ENCODE measurements at regions not wholly inside any gene's neighbourhood (a gene's known extent, or its start where the extent isn't known, plus 50 kb on each side); places are given as distances from the start of the nearest gene placed in this dataset.
"Not testable (repeated sequence)": the region's sequence is repeated elsewhere in the genome, so short reads cannot be mapped to it uniquely, and the experiment has no call there.

DNA sequence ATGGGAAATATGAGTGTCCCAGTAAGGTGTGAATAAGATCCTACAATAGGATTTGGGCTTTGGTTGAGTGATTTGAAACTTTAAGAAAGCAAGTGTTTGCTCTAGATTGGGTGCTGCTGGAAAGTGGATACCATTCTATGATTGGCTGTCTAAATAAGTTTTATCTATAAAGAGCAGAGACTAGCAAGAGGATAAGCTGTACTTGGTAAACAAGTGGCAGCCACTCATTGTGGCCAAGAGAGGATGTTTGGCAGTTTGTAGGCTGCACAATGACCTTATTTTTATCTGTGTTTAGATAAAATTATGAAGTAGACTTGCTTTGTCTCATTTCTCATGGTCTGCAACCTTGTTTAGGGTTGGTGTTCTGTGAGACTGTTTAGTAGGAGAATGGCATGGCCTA is 341.6 kb upstream of the PIK3R1 start:
- no peak for DNase-seq (ENCODE audit: low read depth)
- TF ChIP-seq, protein P1, sequence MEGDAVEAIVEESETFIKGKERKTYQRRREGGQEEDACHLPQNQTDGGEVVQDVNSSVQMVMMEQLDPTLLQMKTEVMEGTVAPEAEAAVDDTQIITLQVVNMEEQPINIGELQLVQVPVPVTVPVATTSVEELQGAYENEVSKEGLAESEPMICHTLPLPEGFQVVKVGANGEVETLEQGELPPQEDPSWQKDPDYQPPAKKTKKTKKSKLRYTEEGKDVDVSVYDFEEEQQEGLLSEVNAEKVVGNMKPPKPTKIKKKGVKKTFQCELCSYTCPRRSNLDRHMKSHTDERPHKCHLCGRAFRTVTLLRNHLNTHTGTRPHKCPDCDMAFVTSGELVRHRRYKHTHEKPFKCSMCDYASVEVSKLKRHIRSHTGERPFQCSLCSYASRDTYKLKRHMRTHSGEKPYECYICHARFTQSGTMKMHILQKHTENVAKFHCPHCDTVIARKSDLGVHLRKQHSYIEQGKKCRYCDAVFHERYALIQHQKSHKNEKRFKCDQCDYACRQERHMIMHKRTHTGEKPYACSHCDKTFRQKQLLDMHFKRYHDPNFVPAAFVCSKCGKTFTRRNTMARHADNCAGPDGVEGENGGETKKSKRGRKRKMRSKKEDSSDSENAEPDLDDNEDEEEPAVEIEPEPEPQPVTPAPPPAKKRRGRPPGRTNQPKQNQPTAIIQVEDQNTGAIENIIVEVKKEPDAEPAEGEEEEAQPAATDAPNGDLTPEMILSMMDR (IDR thresholded peaks at IDR 0.05; ENCODE audit: insufficient read depth, low read depth, low read length), result no peak

DNA sequence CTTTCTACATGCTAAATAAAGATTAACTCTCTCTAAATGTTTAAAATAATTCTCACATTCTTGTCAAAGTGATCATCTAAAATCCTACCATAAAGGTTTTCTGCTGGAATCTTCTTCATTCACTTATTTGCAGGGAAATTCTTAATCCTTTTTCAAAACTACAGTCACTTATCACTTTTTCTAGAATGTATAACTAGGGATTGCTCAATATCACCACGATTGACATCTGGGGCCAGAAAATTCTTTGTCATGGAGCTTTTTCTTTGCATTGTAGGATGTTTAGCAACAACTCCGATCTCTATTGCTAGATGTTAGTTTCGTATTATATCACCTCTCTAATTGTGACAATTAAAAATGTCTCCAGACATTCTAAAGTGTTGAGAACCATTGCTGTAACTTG is 344.9 kb upstream of the PIK3R1 start:
- TF ChIP-seq, protein P1 (IDR thresholded peaks at IDR 0.05; ENCODE audit: insufficient read depth, low read depth, low read length), result no peak
- DNase-seq (ENCODE audit: low read depth), result no peak
- H3K4me3 ChIP-seq (ENCODE audit: low read depth, low read length), result no peak overlapping the region

More for the DNA sequence above, 341.6 kb upstream of the PIK3R1 start:
- no peak overlapping the region for H3K4me3 ChIP-seq (ENCODE audit: low read depth, low read length)

DNA sequence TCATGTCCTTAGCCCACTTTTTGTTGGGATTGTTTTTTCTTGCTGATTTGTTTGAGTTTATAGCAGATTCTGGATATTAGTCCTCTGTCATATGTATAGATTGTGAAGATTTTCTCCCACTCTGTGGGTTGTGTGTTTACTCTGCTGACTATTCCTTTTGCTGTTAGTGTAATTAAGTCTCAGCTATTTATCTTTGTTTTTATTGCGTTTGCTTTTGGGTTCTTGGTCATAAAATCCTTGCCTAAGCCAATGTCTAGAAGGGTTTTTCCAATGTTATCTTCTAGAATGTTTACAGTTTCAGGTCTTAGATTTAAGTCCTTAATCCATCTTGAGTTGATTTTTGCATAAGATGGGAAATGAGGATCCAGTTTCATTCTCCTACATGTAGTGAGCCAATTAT is 351.2 kb upstream of the PIK3R1 start:
- DNase-seq (ENCODE audit: low read depth); H3K4me3 ChIP-seq (ENCODE audit: low read depth, low read length): not testable (repeated sequence)

DNA sequence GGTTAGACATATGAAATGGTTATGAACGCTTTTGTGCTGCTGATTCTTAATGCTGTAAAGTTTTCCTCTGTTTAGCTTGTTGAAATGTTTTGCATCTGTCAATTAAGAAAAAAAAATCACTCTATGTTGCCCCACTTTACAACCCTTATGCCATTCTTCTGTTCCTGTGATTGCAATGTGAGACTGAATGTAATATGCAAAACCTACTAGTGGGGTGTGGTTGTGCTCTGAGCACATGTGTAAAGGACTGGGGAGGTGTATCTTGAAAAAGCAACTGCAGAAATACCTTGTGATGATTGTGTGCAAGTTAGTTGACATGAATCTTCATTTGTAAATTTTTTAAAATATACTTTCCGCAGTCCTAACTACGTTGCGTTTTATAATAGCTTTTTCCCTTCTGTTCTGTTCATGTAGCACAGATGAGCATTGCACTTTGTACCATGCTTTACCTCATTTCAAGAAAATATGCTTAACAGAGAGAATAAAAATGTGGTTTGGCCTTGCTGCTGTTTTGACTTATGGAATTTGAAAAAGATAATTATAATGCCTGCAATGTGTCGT is 357.0 kb upstream of the PIK3R1 start:
- no peak for DNase-seq (ENCODE audit: low read depth)
- TF ChIP-seq, protein P1 (IDR thresholded peaks at IDR 0.05; ENCODE audit: insufficient read depth, low read depth, low read length), result no peak

DNA sequence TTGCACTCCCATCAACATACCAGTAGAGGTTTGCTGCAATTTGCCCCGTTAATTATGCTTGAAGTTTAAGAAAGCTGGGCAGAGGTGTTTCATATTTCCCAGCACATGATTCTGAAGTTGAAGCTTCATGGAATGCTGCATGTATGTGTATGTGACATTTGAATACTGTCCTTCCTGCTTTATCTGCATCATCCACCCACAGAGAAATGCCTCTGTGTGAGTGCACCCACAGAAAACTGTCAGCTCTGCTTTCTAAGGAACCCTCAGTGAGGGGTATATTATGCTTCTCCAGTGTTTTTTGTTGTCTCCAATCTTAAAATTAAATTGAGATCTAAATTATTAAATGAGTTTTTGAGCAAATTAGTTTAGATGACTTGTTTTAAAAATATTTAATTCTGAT is 358.1 kb upstream of the PIK3R1 start:
- DNase-seq (ENCODE audit: low read depth), result no peak
- TF ChIP-seq, protein P1 (IDR thresholded peaks at IDR 0.05; ENCODE audit: insufficient read depth, low read depth, low read length), result no peak
- no peak overlapping the region for H3K4me3 ChIP-seq (ENCODE audit: low read depth, low read length)

More for the DNA sequence above, 357.0 kb upstream of the PIK3R1 start:
- H3K4me3 ChIP-seq (ENCODE audit: low read depth, low read length), result no peak overlapping the region

DNA sequence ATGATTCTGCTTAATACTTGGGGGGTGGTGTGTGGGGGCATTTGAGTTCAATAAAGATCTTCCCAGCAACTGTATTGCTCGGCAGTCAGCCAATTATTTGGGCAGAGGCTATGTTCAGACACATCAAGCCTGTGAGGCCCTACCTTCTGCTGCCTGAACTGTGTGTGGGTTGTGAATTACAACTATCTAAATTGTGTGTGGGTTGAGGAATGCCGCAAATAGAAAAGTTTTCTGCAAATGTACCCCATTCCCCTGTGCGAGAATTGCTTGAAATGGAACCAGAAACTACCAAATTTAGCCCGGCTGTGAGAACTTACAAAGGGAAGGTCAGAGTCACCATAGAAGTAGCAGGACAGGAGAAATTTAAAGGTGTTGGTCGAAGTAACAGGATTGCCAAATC is 360.0 kb upstream of the PIK3R1 start:
- H3K4me3 ChIP-seq (ENCODE audit: low read depth, low read length), result no peak overlapping the region
- TF ChIP-seq, protein P1 (IDR thresholded peaks at IDR 0.05; ENCODE audit: insufficient read depth, low read depth, low read length), result no peak
- DNase-seq (ENCODE audit: low read depth), result no peak

DNA sequence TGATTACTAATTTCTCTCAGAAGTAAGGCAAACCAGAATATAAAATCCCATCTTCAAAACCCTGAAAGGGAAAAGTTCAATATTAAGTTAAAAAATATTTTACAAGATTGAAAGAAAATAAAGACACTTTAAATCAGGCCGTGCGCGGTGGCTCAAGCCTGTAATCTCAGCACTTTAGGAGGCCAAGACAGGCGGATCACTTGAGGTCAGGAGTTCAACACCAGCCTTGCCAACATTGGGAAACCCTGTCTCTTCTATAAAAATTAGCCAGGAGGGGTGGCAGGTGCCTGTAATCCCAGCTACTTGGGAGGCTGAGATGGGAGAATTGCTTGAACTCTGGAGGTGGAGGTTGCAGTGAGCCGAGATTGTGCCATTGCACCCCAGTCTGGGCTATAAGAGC is 364.6 kb upstream of the PIK3R1 start:
- H3K4me3 ChIP-seq (ENCODE audit: low read depth, low read length); DNase-seq (ENCODE audit: low read depth): not testable (repeated sequence)

DNA sequence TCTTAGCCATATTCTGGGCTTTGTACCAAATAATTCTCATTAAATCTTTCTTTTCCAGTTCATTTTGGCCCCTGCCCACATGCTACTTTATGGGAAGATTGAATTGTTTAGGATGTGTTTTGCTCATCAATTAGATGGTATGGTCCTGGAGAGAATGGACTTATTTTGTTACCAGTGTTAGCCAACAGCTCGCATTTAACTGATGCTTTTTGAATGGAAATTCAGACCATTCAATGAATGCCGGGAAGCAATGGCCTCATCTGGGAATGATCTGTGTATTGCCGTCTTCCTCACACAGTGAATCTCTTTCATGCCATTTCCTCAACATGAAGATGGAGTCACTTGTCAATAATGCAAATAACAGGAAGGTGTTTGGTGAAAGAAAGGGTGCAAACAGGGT is 370.6 kb upstream of the PIK3R1 start:
- no peak overlapping the region for H3K4me3 ChIP-seq (ENCODE audit: low read depth, low read length)
- TF ChIP-seq, protein P1 (IDR thresholded peaks at IDR 0.05; ENCODE audit: insufficient read depth, low read depth, low read length), result no peak
- no peak for DNase-seq (ENCODE audit: low read depth)
